Lower lobe of right lung (tissue), 2 donors: ENCODE measurements at regions not wholly inside any gene's neighbourhood (a gene's known extent, or its start where the extent isn't known, plus 50 kb on each side); places are given as distances from the start of the nearest gene placed in this dataset.

ENCODE experiments used
- ATAC-seq, 2 donors: fragments of 200-7000 bp; cut with Tn5 transposase; one replicate each; pipeline ENCODE4 v1.9.1; 2020 to 2022; ENCODE audit warnings: mild to moderate bottlenecking in 2 of 2, moderate library complexity in 2 of 2
- DNase-seq: peaks from one replicate; pipeline ENCODE4 v3.0.0-alpha.2; 2020
- H3K27ac ChIP-seq: fragments of 200-600 bp; one replicate; pipeline ENCODE4 v1.8.0; 2022
- H3K27me3 ChIP-seq: fragments of 200-600 bp; one replicate; pipeline ENCODE4 v1.8.0; 2022; ENCODE audit warnings: low read depth
- H3K36me3 ChIP-seq: fragments of 200-600 bp; one replicate; pipeline ENCODE4 v1.8.0; 2022; ENCODE audit warnings: mild to moderate bottlenecking
- H3K4me1 ChIP-seq: fragments of 200-600 bp; one replicate; pipeline ENCODE4 v1.8.0; 2022
- H3K4me3 ChIP-seq: fragments of 200-600 bp; one replicate; pipeline ENCODE4 v1.8.0; 2022; ENCODE audit warnings: mild to moderate bottlenecking
- H3K9me3 ChIP-seq: fragments of 200-600 bp; one replicate; pipeline ENCODE4 v1.8.0; 2022
- intact Hi-C: fragments of 100-400 bp; cut with DNase I; formaldehyde crosslinking; loops from one replicate; pipeline ENCODE4 v1.11.0; 2022
- TF ChIP-seq, protein P1 (sequence below): fragments of 200-600 bp; IDR thresholded peaks from one replicate; pipeline ENCODE4 v1.8.0; 2022; ENCODE audit warnings: antibody characterized with exemption, mild to moderate bottlenecking
- donor health status: DM: no; HTN: yes; CAD: no; lungs with severe emphysema.

DNA sequence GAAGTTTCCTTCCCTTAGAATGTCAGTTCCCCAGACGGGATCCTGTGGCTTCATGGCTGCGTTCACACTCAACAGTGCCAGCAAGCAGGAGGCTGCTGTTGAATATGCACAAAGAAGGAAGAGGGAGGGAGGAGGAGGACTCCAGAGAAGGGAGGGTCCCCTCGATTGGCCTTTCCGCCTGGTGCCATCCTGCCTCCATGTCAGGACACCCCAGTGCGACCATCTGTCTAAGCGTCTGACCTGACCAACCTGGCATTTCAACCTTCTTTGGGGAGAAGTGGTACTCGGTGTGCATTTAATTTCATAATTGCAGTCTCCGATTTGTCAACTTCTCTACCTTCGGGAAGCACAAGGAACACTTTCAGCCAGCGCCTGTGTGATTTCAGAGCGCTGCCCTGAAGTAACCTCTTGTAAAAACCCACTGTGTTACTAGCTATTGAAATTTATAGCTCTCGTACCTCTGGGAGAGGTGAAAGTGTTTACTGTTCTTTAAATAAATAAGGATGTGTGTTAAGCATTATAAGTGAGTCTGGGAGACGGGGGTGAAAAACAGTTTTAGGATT is 1491.9 kb downstream of the TBC1D22A start:
- Histone ChIP-seq H3K4me1 (peaks cover 32% of the 10 kb centered on the region), H3K27ac (no peak overlapping the region), H3K9me3 (no peaks in the 10 kb centered on the region), H3K36me3 (no peaks in the 10 kb centered on the region), H3K4me3 (no peak overlapping the region), H3K27me3 (peaks cover 14% of the 10 kb centered on the region)
- peak; percentile 81 to 89 for ATAC-seq
- no peak for DNase-seq
- TF ChIP-seq, protein P1, sequence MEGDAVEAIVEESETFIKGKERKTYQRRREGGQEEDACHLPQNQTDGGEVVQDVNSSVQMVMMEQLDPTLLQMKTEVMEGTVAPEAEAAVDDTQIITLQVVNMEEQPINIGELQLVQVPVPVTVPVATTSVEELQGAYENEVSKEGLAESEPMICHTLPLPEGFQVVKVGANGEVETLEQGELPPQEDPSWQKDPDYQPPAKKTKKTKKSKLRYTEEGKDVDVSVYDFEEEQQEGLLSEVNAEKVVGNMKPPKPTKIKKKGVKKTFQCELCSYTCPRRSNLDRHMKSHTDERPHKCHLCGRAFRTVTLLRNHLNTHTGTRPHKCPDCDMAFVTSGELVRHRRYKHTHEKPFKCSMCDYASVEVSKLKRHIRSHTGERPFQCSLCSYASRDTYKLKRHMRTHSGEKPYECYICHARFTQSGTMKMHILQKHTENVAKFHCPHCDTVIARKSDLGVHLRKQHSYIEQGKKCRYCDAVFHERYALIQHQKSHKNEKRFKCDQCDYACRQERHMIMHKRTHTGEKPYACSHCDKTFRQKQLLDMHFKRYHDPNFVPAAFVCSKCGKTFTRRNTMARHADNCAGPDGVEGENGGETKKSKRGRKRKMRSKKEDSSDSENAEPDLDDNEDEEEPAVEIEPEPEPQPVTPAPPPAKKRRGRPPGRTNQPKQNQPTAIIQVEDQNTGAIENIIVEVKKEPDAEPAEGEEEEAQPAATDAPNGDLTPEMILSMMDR = no peak
- intact Hi-C loops = no loop called here

DNA sequence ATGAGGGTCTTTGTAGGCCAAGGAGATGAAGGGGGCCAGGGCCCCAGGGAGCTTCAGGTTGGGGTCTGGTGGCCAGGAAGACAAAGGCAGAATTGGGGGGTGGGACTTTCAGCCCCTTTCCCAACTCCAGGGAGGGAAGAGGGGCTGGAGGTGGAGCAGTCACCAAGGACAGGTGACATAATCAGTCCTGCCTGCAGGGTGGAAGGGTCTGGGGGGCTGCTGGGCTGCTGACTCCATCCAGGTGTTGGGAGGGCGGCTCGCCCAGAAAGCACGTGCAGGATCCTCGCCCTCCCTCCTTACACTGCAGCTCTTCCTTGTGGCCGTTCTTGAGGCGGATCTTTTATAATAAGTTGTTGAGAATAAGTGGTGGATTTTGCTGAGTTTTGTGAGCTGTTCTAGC is 1491.1 kb downstream of the TBC1D22A start:
- ATAC-seq (peak; percentile 10 to 13), DNase-seq (no peak)
- H3K36me3 ChIP-seq = no peaks in the 10 kb centered on the region
- H3K4me1 ChIP-seq = peaks cover 30% of the 10 kb centered on the region
- TF ChIP-seq, protein P1 = no peak
- H3K4me3 ChIP-seq = no peak overlapping the region
- H3K27me3 ChIP-seq = peaks cover 14% of the 10 kb centered on the region
- H3K9me3 ChIP-seq = no peaks in the 10 kb centered on the region
- no peak overlapping the region for H3K27ac ChIP-seq
- intact Hi-C loops = no loop called here

DNA sequence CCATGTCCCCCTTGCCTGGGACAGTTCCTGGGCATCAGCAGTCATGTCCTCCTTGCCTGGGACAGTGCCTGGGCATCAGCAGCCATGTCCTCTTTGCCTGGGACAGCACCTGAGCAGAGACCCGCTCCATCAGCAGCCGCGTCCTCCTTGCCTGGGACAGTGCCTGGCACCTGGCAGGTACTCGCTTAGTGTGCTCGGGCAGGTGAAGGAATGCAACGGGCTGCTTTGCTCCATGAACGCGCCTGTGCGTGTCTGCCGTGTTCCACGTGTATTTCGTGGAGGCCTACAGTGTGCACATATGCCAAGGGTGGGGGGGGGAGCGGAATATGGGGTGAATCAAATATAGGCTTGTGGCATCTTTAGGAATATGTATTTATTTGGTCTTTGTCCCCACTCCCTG is 1490.7 kb downstream of the TBC1D22A start:
- H3K36me3 ChIP-seq = no peaks in the 10 kb centered on the region
- H3K4me3 ChIP-seq = no peak overlapping the region
- TF ChIP-seq, protein P1 = no peak
- peaks cover 14% of the 10 kb centered on the region for H3K27me3 ChIP-seq
- H3K27ac ChIP-seq = no peak overlapping the region
- no peak for ATAC-seq
- intact Hi-C loops = no loop called here
- no peak for DNase-seq
- H3K9me3 ChIP-seq = no peaks in the 10 kb centered on the region
- peaks cover 25% of the 10 kb centered on the region for H3K4me1 ChIP-seq

DNA sequence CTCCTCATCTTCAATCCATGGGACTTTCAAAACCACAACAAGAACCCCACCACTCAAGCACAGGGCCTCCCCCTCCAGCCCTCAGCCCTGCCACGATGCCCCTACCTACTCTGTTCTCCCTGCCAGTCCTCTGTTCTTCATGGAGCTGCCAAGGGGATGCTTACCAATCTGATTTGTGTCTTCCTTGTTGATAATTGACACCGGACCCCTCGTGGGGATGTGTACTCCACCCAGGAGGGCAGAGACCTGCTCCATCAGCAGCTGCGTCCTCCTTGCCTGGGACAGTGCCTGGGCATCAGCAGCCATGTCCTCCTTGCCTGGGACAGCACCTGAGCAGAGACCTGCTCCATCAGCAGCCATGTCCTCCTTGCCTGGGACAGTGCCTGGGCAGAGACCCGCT is 1489.2 kb downstream of the TBC1D22A start:
- peaks cover 14% of the 10 kb centered on the region for H3K27me3 ChIP-seq

DNA sequence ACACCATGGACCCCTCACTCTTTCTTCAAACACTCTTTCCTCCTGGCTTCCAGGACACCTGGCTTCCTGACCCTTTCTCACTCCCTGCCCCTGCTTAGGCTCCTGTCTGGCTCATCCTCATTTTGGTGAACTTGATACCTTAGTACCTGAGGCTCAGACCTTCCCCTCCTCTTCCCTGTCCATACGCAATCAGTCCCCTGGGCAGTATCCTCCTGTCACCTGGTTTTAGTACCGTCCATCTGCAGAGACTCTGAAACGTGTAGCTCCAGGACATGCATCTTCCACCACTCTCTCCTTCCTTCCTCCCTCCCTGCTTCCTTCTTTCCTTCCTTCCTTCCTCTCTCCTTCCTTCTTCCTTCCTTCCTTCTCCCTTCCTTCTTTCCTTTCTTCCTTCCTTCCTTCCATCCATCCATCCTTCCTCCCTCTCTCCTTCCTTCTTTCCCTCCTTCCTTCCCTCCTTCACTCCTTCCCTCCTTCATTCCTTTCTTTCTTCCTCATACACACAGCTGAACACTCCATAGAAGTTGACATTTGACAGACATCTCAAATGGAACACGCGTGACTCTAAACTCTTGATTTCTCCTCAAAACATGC is 1488.6 kb downstream of the TBC1D22A start:
- no peak for ATAC-seq
- TF ChIP-seq, protein P1 = no peak
- Histone ChIP-seq H3K4me1 (peaks cover 16% of the 10 kb centered on the region), H3K4me3 (no peak overlapping the region), H3K27me3 (peaks cover 14% of the 10 kb centered on the region), H3K36me3 (no peaks in the 10 kb centered on the region), H3K9me3 (no peaks in the 10 kb centered on the region), H3K27ac (no peak overlapping the region)
- intact Hi-C loops = no loop called here
- no peak for DNase-seq

More for the DNA sequence above, 1489.2 kb downstream of the TBC1D22A start:
- ATAC-seq (no peak), DNase-seq (no peak)
- Histone ChIP-seq H3K4me1 (peaks cover 16% of the 10 kb centered on the region), H3K9me3 (no peaks in the 10 kb centered on the region), H3K36me3 (no peaks in the 10 kb centered on the region), H3K27ac (no peak overlapping the region), H3K4me3 (no peak overlapping the region)
- TF ChIP-seq, protein P1 = no peak
- intact Hi-C loops = no loop called here
